Fibroblast of villous mesenchyme (primary cell): ENCODE measurements at regions not wholly inside any gene's neighbourhood (a gene's known extent, or its start where the extent isn't known, plus 50 kb on each side); places are given as distances from the start of the nearest gene placed in this dataset.

Source experiments
- DNase-seq: peaks from one replicate; pipeline ENCODE4 v3.0.0-alpha.2; 2010; ENCODE audit warnings: low read depth
- H3K4me3 ChIP-seq: 2 replicates; pipeline ENCODE4 v1.5.1; 2011; ENCODE audit warnings: low read depth, mild to moderate bottlenecking, low read length
- CTCF ChIP-seq: IDR thresholded peaks from 2 replicates; pipeline ENCODE4 v1.5.1; 2012; ENCODE audit warnings: low read depth, mild to moderate bottlenecking, low read length; ENCODE audit not compliant: insufficient read depth

- no peak for TF ChIP-seq CTCF
- no peak for DNase-seq
- H3K4me3 ChIP-seq: no peak overlapping the region
Observed at GRCh38 chr5:164832516-164832915, 1327.1 kb downstream of the MAT2B start.

GRCh38 chr5:164844348-164844747 is 1338.9 kb downstream of the MAT2B start:
- no peak for DNase-seq
- no peak for TF ChIP-seq CTCF

GRCh38 chr5:164860896-164861295 is 1355.5 kb downstream of the MAT2B start:
- TF ChIP-seq CTCF: no peak
- no peak for DNase-seq
- no peak overlapping the region for H3K4me3 ChIP-seq

More at GRCh38 chr5:164844348-164844747, 1338.9 kb downstream of the MAT2B start:
- no peak overlapping the region for H3K4me3 ChIP-seq

GRCh38 chr5:164861610-164862009 is 1356.2 kb downstream of the MAT2B start:
- no peak overlapping the region for H3K4me3 ChIP-seq
- no peak for TF ChIP-seq CTCF
- DNase-seq: no peak

GRCh38 chr5:164868761-164869160 is 1363.3 kb downstream of the MAT2B start:
- no peak for DNase-seq
- no peak for TF ChIP-seq CTCF
- H3K4me3 ChIP-seq: no peak overlapping the region

GRCh38 chr5:164869325-164869724 is 1363.9 kb downstream of the MAT2B start:
- TF ChIP-seq CTCF: no peak
- no peak for DNase-seq
- H3K4me3 ChIP-seq: no peak overlapping the region

GRCh38 chr5:164876793-164877192 is 1371.4 kb downstream of the MAT2B start:
- no peak overlapping the region for H3K4me3 ChIP-seq
- no peak for DNase-seq
- TF ChIP-seq CTCF: no peak
